ENCODE measurements at regions not wholly inside any gene's neighbourhood (a gene's known extent, or its start where the extent isn't known, plus 50 kb on each side); places are given as distances from the start of the nearest gene placed in this dataset.

GRCh38 chr6:104201557-104201956, 658.2 kb downstream of the HACE1 start:
- TF ChIP-seq CTCF (IDR thresholded peaks at IDR 0.05) (no peak), POLR2A (IDR thresholded peaks at IDR 0.05) (no peak)

All from testis (tissue), 2 donors.